ENCODE measurements at regions not wholly inside any gene's neighbourhood (a gene's known extent, or its start where the extent isn't known, plus 50 kb on each side); places are given as distances from the start of the nearest gene placed in this dataset.

- no peak for DNase-seq (ENCODE audit: low spot score)
- H3K27ac Mint-ChIP-seq = no peak overlapping the region
- H3K27me3 Mint-ChIP-seq (ENCODE audit: low read depth) = no peaks in the 10 kb centered on the region
- no peaks in the 10 kb centered on the region for H3K36me3 Mint-ChIP-seq (ENCODE audit: low read depth)
- intact Hi-C loops (cut with micrococcal nuclease) = no loop called here
- H3K4me3 Mint-ChIP-seq (ENCODE audit: low read depth) = no peak overlapping the region
- peaks cover 9% of the 10 kb centered on the region for H3K4me1 Mint-ChIP-seq (ENCODE audit: low read depth)
- peaks cover 9% of the 10 kb centered on the region for H3K9me3 Mint-ChIP-seq
These were observed 90.2 kb upstream of the TMEM18 start for GRCh38 chr2:767440-767839.

GRCh38 chr2:766255-766654 lies 89.0 kb upstream of the TMEM18 start:
- Mint-ChIP-seq H3K4me1 (ENCODE audit: low read depth) (peaks cover 9% of the 10 kb centered on the region), H3K36me3 (ENCODE audit: low read depth) (no peaks in the 10 kb centered on the region), H3K4me3 (ENCODE audit: low read depth) (no peak overlapping the region), H3K27me3 (ENCODE audit: low read depth) (no peaks in the 10 kb centered on the region), H3K9me3 (peaks cover 9% of the 10 kb centered on the region), H3K27ac (peak overlapping the region; percentile 15)
- intact Hi-C loops (cut with micrococcal nuclease) = no loop called here
- no peak for DNase-seq (ENCODE audit: low spot score)

GRCh38 chr2:765369-765768 lies 88.2 kb upstream of the TMEM18 start:
- H3K27me3 Mint-ChIP-seq (ENCODE audit: low read depth) = peaks cover 3% of the 10 kb centered on the region
- H3K27ac Mint-ChIP-seq = no peak overlapping the region
- H3K4me1 Mint-ChIP-seq (ENCODE audit: low read depth) = peaks cover 9% of the 10 kb centered on the region
- intact Hi-C loops (cut with micrococcal nuclease) = no loop called here
- no peaks in the 10 kb centered on the region for H3K36me3 Mint-ChIP-seq (ENCODE audit: low read depth)
- peaks cover 9% of the 10 kb centered on the region for H3K9me3 Mint-ChIP-seq
- DNase-seq (ENCODE audit: low spot score) = no peak
- no peak overlapping the region for H3K4me3 Mint-ChIP-seq (ENCODE audit: low read depth)

GRCh38 chr2:763766-764525 lies 86.7 kb upstream of the TMEM18 start:
- Mint-ChIP-seq H3K27me3 (ENCODE audit: low read depth) (peaks cover 3% of the 10 kb centered on the region), H3K36me3 (ENCODE audit: low read depth) (no peaks in the 10 kb centered on the region), H3K9me3 (peaks cover 6% of the 10 kb centered on the region), H3K27ac (no peak overlapping the region), H3K4me3 (ENCODE audit: low read depth) (no peak overlapping the region), H3K4me1 (ENCODE audit: low read depth) (peaks cover 5% of the 10 kb centered on the region)
- DNase-seq (ENCODE audit: low spot score) = no peak
- intact Hi-C loops (cut with micrococcal nuclease) = no loop called here

- Mint-ChIP-seq H3K9me3 (no peaks in the 10 kb centered on the region), H3K4me1 (ENCODE audit: low read depth) (peaks cover 5% of the 10 kb centered on the region), H3K27ac (no peak overlapping the region), H3K27me3 (ENCODE audit: low read depth) (peaks cover 3% of the 10 kb centered on the region), H3K36me3 (ENCODE audit: low read depth) (no peaks in the 10 kb centered on the region), H3K4me3 (ENCODE audit: low read depth) (no peak overlapping the region)
- no peak for DNase-seq (ENCODE audit: low spot score)
- intact Hi-C loops (cut with micrococcal nuclease) = no loop called here
These were observed 85.4 kb upstream of the TMEM18 start for GRCh38 chr2:762646-763045.

- Mint-ChIP-seq H3K27ac (no peak overlapping the region), H3K27me3 (ENCODE audit: low read depth) (peaks cover 3% of the 10 kb centered on the region), H3K36me3 (ENCODE audit: low read depth) (no peaks in the 10 kb centered on the region), H3K9me3 (no peaks in the 10 kb centered on the region), H3K4me1 (ENCODE audit: low read depth) (peaks cover 1% of the 10 kb centered on the region), H3K4me3 (ENCODE audit: low read depth) (no peak overlapping the region)
- no peak for DNase-seq (ENCODE audit: low spot score)
- intact Hi-C loops (cut with micrococcal nuclease) = no loop called here
These were observed 84.2 kb upstream of the TMEM18 start for GRCh38 chr2:761384-761783.

- Mint-ChIP-seq H3K27ac (no peak overlapping the region), H3K36me3 (ENCODE audit: low read depth) (no peaks in the 10 kb centered on the region), H3K27me3 (ENCODE audit: low read depth) (peaks cover 5% of the 10 kb centered on the region), H3K4me3 (ENCODE audit: low read depth) (no peak overlapping the region), H3K4me1 (ENCODE audit: low read depth) (no peaks in the 10 kb centered on the region), H3K9me3 (no peaks in the 10 kb centered on the region)
- DNase-seq (ENCODE audit: low spot score) = no peak
- intact Hi-C loops (cut with micrococcal nuclease) = no loop called here
These were observed 82.8 kb upstream of the TMEM18 start for GRCh38 chr2:760001-760400.

GRCh38 chr2:758073-758820 lies 81.0 kb upstream of the TMEM18 start:
- Mint-ChIP-seq H3K9me3 (no peaks in the 10 kb centered on the region), H3K27me3 (ENCODE audit: low read depth) (peaks cover 7% of the 10 kb centered on the region), H3K36me3 (ENCODE audit: low read depth) (no peaks in the 10 kb centered on the region), H3K27ac (no peak overlapping the region), H3K4me3 (ENCODE audit: low read depth) (no peak overlapping the region), H3K4me1 (ENCODE audit: low read depth) (no peaks in the 10 kb centered on the region)
- intact Hi-C loops (cut with micrococcal nuclease) = no loop called here
- DNase-seq (ENCODE audit: low spot score) = no peak

- no peaks in the 10 kb centered on the region for H3K4me1 Mint-ChIP-seq (ENCODE audit: low read depth)
- no peaks in the 10 kb centered on the region for H3K9me3 Mint-ChIP-seq
- no peak overlapping the region for H3K27ac Mint-ChIP-seq
- H3K4me3 Mint-ChIP-seq (ENCODE audit: low read depth) = no peak overlapping the region
- H3K27me3 Mint-ChIP-seq (ENCODE audit: low read depth) = peaks cover 7% of the 10 kb centered on the region
- DNase-seq (ENCODE audit: low spot score) = no peak
- intact Hi-C loops (cut with micrococcal nuclease) = no loop called here
- no peaks in the 10 kb centered on the region for H3K36me3 Mint-ChIP-seq (ENCODE audit: low read depth)
These were observed 75.9 kb upstream of the TMEM18 start for GRCh38 chr2:753123-753522.

GRCh38 chr2:751474-751873 lies 74.3 kb upstream of the TMEM18 start:
- Mint-ChIP-seq H3K36me3 (ENCODE audit: low read depth) (no peaks in the 10 kb centered on the region), H3K27me3 (ENCODE audit: low read depth) (peaks cover 7% of the 10 kb centered on the region), H3K27ac (no peak overlapping the region), H3K9me3 (no peaks in the 10 kb centered on the region), H3K4me1 (ENCODE audit: low read depth) (no peaks in the 10 kb centered on the region), H3K4me3 (ENCODE audit: low read depth) (no peak overlapping the region)
- intact Hi-C loops (cut with micrococcal nuclease) = no loop called here
- no peak for DNase-seq (ENCODE audit: low spot score)

- Mint-ChIP-seq H3K27ac (no peak overlapping the region), H3K27me3 (ENCODE audit: low read depth) (peaks cover 7% of the 10 kb centered on the region), H3K4me1 (ENCODE audit: low read depth) (no peaks in the 10 kb centered on the region), H3K9me3 (no peaks in the 10 kb centered on the region), H3K4me3 (ENCODE audit: low read depth) (no peak overlapping the region), H3K36me3 (ENCODE audit: low read depth) (no peaks in the 10 kb centered on the region)
- intact Hi-C loops (cut with micrococcal nuclease) = no loop called here
- no peak for DNase-seq (ENCODE audit: low spot score)
These were observed 73.4 kb upstream of the TMEM18 start for GRCh38 chr2:750628-751027.

GRCh38 chr2:747762-748351 lies 70.7 kb upstream of the TMEM18 start:
- no peaks in the 10 kb centered on the region for H3K4me1 Mint-ChIP-seq (ENCODE audit: low read depth)
- no peak overlapping the region for H3K4me3 Mint-ChIP-seq (ENCODE audit: low read depth)
- intact Hi-C loops (cut with micrococcal nuclease) = no loop called here
- no peak overlapping the region for H3K27ac Mint-ChIP-seq
- H3K27me3 Mint-ChIP-seq (ENCODE audit: low read depth) = peaks cover 10% of the 10 kb centered on the region
- no peak for DNase-seq (ENCODE audit: low spot score)
- H3K9me3 Mint-ChIP-seq = no peaks in the 10 kb centered on the region
- H3K36me3 Mint-ChIP-seq (ENCODE audit: low read depth) = no peaks in the 10 kb centered on the region

GRCh38 chr2:746697-747096 lies 69.5 kb upstream of the TMEM18 start:
- no peaks in the 10 kb centered on the region for H3K36me3 Mint-ChIP-seq (ENCODE audit: low read depth)
- intact Hi-C loops (cut with micrococcal nuclease) = no loop called here
- H3K4me1 Mint-ChIP-seq (ENCODE audit: low read depth) = no peaks in the 10 kb centered on the region
- no peaks in the 10 kb centered on the region for H3K9me3 Mint-ChIP-seq
- H3K27me3 Mint-ChIP-seq (ENCODE audit: low read depth) = peaks cover 21% of the 10 kb centered on the region
- no peak for DNase-seq (ENCODE audit: low spot score)
- H3K4me3 Mint-ChIP-seq (ENCODE audit: low read depth) = no peak overlapping the region
- no peak overlapping the region for H3K27ac Mint-ChIP-seq
